GM21381 (cell line): ENCODE measurements at regions not wholly inside any gene's neighbourhood (a gene's known extent, or its start where the extent isn't known, plus 50 kb on each side); places are given as distances from the start of the nearest gene placed in this dataset.
"Not testable (repeated sequence)": the region's sequence is repeated elsewhere in the genome, so short reads cannot be mapped to it uniquely, and the experiment has no call there.

Experiments
- ATAC-seq: cut with Tn5 transposase; IDR thresholded peaks from one replicate; pipeline ENCODE4 v1.9.1; 2021; ENCODE audit warnings: mild to moderate bottlenecking, moderate library complexity; ENCODE audit not compliant: unreplicated experiment

DNA sequence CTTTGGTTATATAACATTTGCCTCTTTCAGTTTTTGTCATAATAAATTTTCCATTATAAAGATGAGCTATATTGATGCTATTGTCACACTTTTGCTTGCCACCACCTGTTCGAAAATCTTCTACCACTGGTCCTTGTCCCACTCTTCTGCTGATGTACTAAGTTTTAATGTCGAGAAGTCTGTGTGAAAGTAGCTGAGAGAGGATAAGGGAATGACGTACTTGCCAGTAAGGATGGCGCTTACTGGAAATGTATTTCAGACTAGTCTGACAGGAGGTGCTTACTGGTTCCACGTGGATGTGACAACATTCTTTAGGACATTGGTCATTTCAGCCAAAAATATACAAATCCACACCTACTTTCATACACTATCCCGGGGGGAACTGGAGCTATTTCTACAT, 132.7 kb upstream of the NR3C2 start:
- ATAC-seq, result no peak

DNA sequence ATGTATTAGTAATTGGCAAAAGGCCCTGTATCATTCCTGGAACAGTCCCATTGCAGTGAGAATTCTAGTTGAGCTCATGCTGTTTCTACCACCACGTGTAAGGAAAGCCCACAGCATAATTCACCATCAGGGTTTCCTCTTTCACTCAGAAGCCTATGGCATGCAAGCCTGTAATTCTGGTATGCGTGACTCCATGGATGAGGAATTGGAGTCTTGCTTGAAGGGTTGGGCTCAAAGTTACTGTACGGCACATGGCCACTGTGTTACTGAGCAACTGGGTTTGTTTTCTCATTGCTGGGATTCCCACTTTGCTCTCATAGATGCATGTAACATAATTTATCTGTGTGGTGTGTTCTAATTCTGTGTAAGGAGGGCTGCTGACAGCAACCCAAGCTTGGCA, 132.3 kb upstream of the NR3C2 start:
- ATAC-seq, result no peak

DNA sequence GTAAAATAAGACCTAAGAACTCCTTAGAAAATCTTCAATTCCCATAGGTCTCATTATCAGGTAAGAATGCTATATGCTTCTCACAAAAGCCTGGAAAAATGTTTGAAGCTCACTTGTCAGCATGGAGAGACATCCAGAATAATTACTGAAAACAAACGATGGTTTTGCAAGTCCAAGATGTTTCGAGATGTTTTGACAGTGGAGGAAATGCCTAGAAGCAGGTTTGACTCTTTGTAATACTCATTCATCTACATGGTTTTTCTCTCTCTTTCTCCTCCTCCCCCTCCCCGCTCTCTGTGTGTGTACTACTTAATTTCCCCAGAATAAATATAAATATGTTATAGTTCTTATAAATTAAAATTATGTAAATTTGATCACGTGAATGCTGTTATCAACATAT, 131.9 kb upstream of the NR3C2 start:
- ATAC-seq, result no peak

DNA sequence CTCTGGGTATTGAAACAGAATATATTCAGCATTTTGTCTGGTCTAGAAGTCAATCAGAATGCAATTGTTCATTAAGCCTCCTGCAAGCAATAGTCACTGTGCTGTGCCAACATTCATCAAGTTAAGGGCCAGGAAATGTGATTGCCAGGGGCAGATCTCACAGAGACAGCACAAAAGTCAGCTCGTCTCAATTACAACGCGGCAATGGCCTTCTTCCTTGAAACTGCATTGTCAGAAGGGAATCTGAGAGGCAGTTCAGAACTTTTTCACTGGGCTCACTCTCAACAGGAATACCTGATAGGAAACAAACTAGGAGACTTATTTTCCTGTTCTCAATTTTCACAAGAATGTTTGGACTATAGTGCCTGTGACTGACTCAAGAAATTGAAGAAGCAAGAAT, 131.1 kb upstream of the NR3C2 start:
- ATAC-seq, result no peak

DNA sequence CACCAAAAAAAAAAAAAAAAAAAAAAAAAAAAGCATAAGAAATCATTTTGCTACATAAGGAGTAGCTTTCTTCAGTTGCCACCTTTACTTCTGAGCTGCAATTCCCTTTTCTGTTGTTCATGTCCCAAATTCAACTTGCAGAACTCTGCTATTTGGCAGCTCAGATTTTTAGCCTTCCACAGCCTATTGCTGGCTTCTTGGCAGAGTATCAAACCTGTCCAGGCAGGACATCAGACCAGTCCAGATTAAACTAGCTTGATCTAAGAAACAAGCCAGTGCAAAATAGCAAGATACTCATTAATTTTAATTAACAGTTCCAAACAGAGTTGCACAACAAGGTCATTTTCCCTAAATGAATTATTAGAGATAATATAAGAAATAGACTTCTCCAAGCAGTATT, 123.6 kb upstream of the NR3C2 start:
- ATAC-seq, result no peak

DNA sequence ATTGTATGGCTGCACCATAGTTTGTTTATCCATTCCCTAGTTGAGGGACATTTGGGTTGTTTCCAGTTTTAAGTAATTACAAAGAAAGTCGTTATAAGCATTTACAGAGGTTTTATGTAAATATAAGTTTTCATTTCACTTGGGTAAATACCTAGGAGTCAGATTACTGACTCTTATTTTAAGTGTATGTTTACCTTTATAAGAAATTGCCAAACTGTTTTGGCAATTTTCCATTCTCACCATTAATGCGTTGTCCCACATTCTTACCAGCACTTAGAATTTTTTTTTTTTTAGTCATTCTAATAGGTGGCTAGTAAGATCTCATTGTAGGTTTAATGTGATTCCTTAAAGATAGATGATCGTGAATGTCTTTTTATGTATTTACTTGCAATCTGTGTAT, 121.5 kb upstream of the NR3C2 start:
- ATAC-seq, result no peak

DNA sequence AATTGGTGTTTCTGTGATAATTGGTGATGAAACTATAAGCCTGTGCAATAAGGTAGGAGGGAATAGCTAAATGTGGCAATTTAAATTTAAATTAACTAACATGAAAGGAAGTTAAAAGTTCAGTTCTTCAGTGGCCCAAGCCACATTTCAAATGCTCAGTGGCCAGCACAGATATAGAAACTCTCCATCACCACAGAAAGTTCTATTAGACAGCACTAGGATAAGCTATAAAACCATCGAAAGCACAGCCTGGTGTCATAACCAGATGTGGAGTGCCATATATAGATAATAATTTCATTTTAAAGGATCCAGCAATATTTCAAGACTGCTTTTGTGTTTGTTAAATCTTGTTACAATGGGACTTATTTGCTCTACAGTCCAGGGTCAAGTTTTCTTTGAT, 119.3 kb upstream of the NR3C2 start:
- ATAC-seq, result no peak

DNA sequence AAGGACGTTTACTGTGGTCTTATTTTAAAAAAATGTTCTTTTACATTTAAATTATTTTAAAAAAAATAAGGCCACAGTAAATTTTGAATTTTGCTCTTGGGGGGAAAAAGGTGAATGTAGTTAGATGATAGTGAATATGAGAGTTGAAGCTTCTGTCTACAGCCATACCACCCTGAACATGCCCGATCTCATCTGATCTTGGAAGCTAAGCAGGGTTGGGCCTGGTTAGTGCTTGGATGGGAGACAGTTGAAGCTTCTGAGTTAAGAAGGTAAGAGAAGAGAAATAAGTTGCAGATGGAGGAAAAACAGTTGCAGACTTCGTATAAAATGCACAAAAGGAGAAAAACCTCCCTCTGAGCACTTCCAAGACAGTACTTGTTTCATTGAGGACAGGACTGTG, 115.6 kb upstream of the NR3C2 start:
- no peak for ATAC-seq

DNA sequence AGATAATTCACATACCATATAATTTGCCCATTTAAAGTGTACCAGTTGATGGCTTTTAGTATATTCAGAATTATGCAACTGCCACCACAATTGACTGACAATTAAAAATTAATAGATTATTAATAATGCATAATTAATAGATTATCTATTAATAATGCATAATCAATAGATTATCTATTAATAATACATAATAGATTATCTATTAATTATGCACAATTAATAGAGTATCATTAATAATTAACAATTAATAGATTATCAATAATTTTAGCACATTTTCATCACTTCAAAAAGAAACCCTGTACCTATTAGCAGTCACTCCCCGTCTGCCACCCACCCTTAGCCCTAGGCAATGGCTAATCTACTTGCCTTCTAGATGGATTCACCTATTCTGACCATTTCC, 108.6 kb upstream of the NR3C2 start:
- ATAC-seq, result no peak

DNA sequence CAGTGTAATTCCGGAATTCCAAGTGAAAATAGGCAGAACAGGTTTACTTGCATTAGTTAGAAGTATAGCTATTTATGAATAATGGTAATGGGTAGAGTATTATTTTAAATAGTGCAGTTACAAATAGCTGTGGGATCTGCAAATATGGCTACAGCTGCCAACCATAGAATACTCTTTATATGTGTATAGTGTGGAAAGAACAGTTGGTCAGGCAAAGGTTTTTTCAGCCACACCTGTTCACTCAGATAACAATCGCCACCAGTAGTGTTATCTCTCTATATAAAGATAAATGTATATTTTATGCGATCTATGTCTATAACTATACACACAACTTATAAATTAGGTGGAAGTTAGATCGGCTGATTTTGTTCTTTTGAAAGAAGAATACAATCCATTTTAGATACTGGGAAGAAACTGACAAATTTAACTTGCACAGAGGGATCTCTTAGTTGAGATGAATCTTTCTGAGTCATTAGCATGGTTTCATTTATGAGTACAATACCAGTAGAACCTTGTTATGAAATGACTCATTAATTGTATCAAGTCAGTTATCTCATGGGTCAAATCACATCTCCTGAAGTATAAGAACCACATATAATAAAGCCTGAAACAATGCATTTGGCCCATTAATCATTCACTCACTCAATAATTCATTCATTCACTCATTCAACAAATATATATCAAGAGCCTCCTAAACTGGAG, 100.9 kb upstream of the NR3C2 start:
- ATAC-seq, result no peak

DNA sequence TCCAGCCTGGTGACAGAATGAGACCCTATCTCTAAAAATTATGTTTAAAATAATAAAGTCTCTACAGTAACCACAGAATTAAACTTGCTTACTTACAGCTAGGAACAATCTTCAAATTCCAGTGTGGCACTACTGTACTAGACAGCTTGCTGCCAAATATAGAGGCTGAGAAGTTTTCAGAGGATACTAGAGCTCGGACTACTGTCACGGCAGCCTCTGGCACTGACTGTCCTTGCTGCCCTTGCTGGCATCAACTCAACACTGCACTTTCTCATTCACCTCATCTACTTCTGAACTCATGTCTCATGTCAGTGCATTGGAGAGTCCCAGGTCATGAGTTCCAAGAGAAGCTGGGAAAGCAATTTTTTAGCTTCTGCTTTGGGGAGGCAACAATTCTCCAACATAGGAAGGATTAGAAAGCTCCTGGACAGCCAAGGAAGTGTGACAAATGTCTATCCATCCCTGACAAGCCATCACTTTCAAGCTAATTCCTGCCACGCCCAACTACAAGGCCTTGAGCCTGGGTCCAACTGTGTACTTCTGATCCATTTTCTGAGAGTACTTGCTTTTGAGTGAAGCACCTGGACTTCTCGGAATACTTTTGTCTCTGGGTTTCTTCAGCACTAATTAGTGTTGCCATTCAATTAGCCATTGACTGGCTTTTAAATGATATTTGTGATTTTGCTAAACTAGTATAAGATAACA, 98.6 kb upstream of the NR3C2 start:
- ATAC-seq, result no peak

DNA sequence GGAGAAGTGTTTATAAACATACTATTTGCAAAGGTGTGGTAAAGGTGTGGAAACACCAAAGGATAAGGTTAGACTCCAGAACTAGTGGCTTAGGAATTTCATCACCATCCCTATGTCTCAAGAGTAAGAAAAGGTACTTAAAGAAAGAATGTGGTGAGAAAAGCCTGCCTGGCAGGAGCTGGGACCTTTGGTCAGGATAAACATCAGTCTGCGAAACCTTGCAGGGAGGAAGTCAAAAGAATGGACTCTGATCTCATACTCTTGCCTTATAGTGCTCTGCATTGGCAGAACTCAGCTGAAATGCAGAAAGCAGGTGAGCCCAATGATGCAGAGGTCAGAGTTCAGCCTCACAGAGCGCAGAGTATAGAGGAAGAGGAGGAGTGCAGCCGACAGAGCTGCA, 97.2 kb upstream of the NR3C2 start:
- no peak for ATAC-seq

DNA sequence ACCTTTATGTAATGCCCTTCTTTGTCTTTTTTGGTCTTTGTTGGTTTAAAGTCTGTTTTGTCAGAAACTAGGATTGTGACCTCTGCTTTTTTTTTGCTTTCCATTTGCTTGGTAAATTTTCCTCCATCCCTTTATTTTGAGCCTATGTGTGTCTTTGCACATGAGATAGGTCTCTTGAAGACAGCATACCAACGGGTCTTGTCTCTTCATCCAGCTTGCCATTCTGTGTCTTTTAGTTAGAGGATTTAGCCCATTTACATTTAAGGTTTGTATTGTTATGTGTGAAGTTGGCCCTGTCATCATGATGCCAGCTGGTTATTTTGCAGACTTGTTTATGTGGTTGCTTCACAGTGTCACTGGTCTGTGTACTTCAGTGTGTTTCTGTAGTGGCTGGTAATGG, 91.6 kb upstream of the NR3C2 start:
- not testable (repeated sequence) for ATAC-seq

DNA sequence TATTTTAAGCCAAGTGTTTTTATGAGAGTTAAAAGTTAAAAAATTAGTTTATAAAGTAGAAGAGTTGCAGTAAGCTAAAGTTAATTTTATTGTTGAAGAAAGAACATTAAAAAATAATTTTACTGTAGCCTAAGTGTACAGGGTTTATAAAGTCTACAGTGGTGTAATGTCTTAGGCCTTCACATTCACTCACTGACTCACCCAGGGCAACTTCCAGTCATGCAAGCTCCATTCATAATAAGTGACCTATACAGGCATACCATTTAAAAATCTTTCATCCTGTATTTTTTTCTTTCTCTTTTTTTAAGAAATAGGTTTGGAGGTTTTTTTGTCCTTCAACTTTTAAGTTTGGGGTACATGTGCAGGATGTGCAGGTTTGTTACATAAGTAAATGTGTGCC, 87.9 kb upstream of the NR3C2 start:
- ATAC-seq, result no peak

DNA sequence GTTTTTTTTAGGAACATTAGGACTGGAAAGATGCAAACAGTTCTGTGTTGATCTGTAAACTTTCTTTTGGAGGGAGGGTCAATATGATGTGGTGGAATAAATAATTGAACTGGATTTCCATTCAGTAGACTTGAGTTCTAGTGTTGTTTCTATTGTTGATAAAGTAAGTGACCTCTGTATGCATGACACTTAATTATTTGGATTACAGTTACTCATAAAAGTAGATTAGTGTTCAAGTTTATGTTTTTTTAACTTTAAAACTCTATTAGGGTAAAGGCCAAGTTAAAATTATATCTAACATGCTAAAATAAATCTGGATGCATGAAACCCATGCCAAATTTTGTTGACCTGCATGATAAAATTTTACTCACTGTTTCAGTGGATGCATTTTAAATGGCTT, 85.4 kb upstream of the NR3C2 start:
- ATAC-seq, result no peak

DNA sequence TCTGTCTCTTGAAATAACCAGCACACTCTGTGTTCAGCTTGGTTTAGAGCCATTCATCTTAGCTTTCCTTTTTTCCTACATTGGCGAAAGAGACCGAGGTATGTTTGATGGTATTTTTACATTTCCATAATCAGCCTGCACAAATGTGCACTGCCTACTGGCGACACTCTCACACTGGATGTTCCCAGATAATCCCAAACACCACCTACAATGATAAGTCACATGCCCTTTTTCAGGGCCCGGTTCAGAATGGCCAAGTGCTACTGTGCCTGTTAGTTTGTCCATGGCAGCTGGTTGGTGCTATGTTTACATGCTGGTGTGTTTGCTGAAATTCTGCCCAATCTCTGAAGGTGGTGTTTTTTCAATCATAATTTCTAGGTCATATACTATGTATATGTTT, 80.8 kb upstream of the NR3C2 start:
- ATAC-seq, result no peak

DNA sequence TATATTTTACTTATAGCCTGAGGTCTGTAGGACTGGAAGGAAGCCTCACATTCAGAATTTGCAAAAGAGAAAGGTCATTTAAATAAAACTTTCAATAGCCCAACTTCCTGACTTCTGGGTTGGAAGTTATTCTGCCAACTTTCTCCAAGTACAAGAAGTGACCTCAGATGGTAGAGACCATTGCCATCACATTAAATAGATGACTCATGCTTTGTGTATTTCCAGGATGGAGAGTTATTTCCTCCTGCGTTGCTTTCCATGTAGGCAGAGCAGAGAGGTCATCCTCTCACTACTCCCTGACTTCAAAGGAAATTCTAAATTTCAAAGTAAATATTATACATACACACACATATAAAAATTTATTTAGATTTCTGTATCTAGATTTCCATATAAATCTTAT, 73.0 kb upstream of the NR3C2 start:
- ATAC-seq, result no peak

DNA sequence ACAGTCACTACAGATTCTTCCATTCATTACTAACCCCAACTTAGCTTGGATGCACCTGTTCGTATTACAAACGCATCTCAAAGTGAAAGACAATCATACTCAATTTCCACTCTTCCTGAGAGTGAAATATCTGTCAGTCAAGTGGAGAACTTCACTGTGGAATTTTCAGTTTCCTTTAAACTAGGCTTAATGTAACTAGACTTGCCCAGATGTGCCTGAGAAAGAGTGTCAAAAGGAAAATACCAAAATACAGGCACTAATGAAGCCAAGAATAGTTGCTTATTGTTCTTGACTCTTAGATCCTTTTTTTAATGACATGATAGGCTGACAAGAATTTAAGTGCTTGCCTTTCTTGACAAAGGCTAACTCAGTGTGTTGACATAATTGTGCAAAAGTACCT, 72.4 kb upstream of the NR3C2 start:
- ATAC-seq, result no peak

DNA sequence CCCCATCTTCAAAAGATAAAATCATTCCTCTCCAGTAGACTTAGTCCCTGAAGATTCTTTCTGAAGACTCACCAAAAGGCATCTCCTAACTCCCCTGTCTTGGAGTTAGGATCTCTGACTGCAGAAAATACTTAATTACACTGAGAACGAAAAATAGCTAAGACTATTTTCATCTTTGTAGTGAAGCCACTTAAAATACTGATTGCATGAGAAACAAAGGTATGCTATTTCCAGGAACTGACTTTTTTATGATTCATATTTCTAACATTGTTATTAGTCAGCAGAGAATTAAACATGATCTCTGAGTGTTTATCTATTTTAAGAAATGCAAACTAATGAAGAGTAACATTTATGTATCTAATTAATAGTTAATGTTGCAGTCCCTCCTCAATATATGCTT, 71.8 kb upstream of the NR3C2 start:
- ATAC-seq, result no peak

DNA sequence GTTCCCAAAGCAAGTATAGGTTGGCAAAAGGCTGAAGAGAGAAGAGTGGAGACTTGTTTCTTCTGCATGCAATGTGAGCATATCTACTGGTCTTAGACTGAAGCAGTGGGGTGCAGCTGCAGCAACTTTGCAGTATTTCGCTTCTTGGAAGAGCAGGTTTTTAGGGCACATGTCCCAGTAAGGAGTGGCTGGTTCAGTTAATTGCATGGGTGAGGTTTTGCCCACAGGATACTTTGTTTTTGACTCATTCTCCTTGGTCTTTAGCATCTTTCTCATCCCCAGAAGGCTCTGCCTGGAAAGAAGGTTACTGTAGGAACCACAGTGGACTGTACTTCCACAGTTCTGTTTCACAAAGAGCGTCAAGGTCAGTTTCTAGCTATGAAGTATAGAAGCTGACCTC, 68.0 kb upstream of the NR3C2 start:
- no peak for ATAC-seq

DNA sequence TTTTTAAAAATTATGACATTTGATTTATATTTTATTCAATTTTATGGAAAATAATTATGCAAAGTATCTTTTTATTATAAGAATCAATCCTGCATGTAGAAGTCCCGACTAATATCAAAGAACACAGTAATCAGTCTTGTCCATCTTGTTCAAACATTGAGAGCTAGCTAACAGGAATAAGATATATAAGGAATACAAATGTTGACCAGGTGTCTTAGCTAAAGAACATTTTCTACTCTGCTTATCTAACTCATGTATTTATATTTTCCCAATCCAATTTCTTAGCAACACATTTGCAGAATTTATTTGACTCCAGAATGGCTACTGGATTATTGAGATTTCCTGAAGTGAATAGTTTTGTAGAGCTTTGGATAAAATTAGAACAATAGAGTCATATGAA, 61.5 kb upstream of the NR3C2 start:
- ATAC-seq, result no peak

DNA sequence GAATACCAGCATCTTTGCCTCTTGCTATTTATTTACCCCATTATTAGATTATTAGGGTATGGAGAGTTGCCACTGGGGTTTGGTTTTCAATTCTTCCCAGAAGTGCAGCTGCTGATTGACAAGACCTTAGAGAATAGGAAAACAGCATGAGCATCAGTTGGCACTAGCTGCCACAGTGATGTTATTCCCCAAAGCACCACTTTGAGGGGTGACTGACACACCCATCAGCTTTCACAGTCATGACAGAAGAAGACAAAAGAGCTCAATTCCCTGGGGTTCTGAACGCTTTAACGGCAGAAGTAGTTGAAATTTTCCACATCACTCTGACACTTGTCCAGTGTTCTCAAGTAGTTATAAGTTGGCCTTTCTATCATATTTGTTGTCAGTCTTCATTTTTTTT, 55.0 kb upstream of the NR3C2 start:
- no peak for ATAC-seq

DNA sequence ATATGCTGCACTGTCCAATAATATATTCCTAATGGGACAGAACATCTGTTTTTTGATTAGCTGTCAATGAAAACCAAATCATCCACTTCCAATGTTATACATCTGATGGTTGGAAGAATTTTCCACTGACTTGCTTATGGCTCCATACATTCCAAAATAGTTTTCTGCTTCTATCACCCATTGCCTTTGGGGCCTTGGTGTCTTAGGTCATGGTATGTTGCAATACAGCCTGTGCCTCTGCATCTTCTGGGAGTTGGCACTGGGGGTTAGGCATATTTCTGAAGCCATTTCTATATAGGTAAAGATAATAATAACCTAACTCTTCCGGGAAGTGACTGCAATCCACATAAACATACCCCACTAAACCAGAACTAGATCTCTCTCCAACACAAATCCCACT, 53.2 kb upstream of the NR3C2 start:
- no peak for ATAC-seq
